HUDEP-2 (cell line): ENCODE measurements at regions not wholly inside any gene's neighbourhood (a gene's known extent, or its start where the extent isn't known, plus 50 kb on each side); places are given as distances from the start of the nearest gene placed in this dataset.
"Not testable (repeated sequence)": the region's sequence is repeated elsewhere in the genome, so short reads cannot be mapped to it uniquely, and the experiment has no call there.

ENCODE experiments used
- DNase-seq, 76 experiments: peaks; one replicate each; lab custom pipeline; 2025; ENCODE audit not compliant: unreplicated experiment in 76 of 76; lab: John Stamatoyannopoulos, UW

- DNase-seq: no peak
These were observed 80.1 kb upstream of the PTPRK start for GRCh38 chr6:128600397-128600951.

- no peak for DNase-seq
These were observed 78.6 kb upstream of the PTPRK start for GRCh38 chr6:128599036-128599435.

- no peak for DNase-seq
These were observed 78.2 kb upstream of the PTPRK start for GRCh38 chr6:128598571-128598970.

GRCh38 chr6:128597956-128598355 is 77.6 kb upstream of the PTPRK start:
- DNase-seq: no peak

GRCh38 chr6:128597004-128597403 is 76.6 kb upstream of the PTPRK start:
- no peak for DNase-seq

GRCh38 chr6:128595544-128595943 is 75.1 kb upstream of the PTPRK start:
- DNase-seq: no peak

- DNase-seq: no peak
These were observed 65.7 kb upstream of the PTPRK start for GRCh38 chr6:128586095-128586494.

- DNase-seq: no peak
These were observed 60.1 kb upstream of the PTPRK start for GRCh38 chr6:128580224-128581110.

- DNase-seq: not testable (repeated sequence)
These were observed 54.9 kb upstream of the PTPRK start for GRCh38 chr6:128575254-128575653.

GRCh38 chr6:128574402-128574801 is 54.0 kb upstream of the PTPRK start:
- no peak for DNase-seq

GRCh38 chr6:128573036-128573435 is 52.6 kb upstream of the PTPRK start:
- DNase-seq: no peak

- DNase-seq: no peak
These were observed 51.9 kb upstream of the PTPRK start for GRCh38 chr6:128572294-128572693.

- no peak for DNase-seq
These were observed 50.3 kb upstream of the PTPRK start for GRCh38 chr6:128570680-128571063.

GRCh38 chr6:128569732-128570679 is 49.6 kb upstream of the PTPRK start:
- DNase-seq: no peak
